NCI-H2227 (cell line): ENCODE measurements at regions not wholly inside any gene's neighbourhood (a gene's known extent, or its start where the extent isn't known, plus 50 kb on each side); places are given as distances from the start of the nearest gene placed in this dataset.

ENCODE experiments used
- DNase-seq: peaks from one replicate; lab custom pipeline; 2025; ENCODE audit not compliant: unreplicated experiment; lab: John Stamatoyannopoulos, UW

- DNase-seq = no peak
These were observed 161.6 kb upstream of the DMRTA1 start for GRCh38 chr9:22285066-22285465.

DNA sequence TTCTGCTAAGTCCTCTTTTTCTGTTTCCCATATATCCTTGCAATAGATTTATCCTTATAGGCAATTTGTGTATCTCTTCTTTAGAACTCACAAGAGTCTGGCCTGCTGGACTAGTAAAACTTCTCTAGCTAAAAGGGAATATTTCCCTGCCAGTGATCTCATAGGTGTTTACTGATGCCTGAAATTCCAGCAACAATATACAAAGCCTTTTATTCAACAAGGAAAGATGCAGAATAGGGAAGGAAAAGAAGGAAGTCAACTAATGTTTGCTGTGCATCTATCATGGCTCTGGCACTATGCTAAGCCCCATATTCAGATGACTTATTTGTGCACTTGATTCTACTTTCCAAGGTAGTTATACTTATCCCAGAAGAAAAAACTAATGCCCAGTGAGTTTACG is 160.0 kb upstream of the DMRTA1 start:
- DNase-seq = no peak

- DNase-seq = no peak
These were observed 158.0 kb upstream of the DMRTA1 start for GRCh38 chr9:22288661-22289060.

DNA sequence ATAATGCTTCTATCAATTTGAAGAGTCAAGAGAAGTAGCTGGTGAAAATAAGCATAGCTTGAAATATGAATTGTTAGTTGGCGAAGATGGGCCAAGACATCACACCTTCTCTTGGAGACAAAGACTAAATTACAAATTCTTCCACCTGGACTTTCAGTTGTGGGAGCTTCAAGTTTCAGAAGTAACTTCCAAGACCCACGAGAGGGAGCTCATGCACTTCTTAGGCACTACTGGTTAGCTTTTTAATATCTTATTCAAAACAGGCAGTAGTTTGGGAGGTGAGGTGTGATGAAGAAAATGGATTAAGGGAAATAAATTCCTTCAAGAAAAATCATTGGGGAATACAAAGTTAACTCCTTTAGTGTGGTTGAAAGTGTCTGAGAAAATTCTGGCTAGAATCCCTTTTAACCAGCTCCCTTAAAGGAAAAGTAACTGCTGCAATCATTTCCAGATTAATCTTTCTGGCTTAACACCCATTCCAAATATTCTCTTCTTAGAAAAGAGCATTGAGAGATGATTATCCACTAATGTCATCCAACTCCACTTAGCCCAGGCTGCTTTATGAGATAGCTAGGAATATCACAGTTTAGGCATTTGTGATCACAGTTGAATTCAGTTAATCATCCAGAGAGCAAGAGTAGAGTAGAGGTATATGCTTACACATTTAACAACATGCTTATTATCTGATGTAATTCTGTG is 139.5 kb upstream of the DMRTA1 start:
- DNase-seq = peak; percentile 0

DNA sequence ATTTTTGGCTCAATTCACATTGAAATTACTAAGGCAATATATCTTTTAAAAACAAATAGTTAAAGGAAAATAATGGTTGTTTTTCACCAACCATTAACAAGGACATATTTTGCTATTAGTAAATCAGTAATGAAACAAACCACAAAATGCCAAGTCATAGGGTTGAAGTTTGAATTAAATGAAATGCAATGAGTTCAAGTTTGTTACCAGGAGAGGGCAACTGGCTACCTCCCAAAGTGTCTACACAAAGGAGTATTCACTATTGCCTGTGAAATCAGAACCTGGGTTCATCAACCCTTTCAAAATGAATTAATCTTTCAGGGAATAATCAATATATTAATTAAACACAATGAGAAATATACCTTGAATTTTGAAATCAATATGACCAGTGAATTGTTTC is 138.4 kb upstream of the DMRTA1 start:
- DNase-seq = no peak

- DNase-seq = no peak
These were observed 130.0 kb upstream of the DMRTA1 start for GRCh38 chr9:22316645-22317044.

DNA sequence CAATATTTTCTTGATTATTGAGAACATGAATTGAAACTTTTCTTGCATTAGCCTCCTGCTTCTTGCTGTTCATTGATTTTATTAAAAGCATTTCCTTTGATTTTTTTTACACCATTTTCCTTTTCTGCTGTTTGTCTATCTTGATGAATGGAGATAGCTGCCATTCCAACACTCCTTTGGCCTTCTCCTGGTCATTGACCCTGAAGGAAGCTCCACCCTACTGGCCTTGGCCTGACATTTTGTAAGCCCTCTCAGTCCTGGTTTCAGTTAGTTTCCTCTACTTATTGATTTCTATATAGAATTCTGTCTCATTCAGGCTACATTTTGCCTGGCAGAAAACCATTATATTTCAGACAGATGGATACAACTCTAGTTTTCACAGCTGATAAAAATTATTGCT is 115.1 kb upstream of the DMRTA1 start:
- DNase-seq = no peak

GRCh38 chr9:22332202-22332601 is 114.4 kb upstream of the DMRTA1 start:
- DNase-seq = no peak

DNA sequence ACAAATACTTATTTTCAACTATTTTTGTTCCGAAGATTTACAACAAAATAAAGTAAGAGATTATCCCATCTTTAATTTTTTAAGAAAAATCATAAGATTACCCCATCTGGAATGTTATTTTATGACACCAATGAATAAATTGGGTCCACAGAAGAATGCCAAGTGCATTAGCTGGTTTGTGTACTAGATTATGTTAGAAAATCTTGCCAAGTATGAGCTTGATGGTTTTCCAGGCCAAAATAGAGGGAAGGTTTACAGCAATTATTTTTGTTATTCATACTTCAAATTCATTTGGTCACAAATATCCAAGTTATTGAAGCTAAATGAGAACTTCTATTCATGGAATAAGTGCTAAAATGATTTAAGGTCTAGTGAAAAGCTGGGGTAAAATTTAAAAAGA is 109.4 kb upstream of the DMRTA1 start:
- DNase-seq = no peak

DNA sequence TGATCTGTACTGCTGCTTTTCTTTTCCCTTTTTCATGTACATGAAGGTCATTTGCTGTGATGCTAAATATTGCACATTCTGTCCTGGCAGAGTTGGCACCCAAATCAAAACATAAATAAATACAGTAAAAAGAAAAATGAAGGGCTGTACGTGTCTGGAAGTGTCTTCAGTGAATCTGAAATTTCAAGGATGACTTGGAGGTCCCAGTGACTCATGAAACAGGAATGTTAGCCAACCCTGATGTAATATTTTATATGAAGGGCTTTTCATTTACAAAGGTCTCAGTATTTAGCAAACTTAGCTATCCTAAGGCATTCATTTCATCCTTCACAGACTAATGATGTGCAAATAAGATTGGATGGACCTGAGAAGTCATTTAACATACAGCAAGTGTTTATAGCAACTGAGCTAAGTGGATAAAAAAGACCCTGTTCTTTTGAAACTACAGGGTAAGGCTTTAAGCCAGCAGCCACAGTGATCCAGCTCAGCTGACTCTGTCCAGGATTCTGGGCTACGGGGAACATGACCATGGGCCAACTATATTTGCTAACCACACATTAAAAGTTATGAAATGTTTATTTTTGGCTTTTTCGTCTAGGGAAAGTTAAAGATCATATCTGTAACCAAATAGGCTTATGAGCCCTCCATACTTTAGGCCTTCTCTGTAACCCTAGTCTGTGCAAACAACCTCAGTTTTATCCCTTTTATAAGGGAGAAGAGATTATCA is 104.0 kb upstream of the DMRTA1 start:
- DNase-seq = no peak

GRCh38 chr9:22343218-22343611 is 103.4 kb upstream of the DMRTA1 start:
- DNase-seq = no peak

GRCh38 chr9:22354699-22355384 is 91.8 kb upstream of the DMRTA1 start:
- no peak for DNase-seq

DNA sequence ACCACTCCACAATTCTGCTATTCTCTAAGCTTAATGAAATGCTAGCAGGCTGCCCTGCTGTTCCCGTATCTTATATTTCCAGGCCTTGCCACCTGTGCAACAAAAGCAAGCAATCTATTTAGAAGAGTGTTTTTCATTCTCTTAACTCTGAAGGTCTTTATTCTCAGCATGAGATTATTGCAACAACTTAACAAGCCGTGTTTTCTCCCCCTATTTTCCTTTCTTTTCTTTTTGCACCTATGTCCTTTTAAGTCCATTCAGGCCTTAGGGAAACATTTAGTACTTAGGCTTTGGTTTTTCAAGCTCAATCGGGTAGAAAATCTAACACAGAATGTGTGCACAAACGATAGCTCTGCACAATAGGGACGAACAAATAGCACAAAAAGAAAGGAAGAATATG is 89.6 kb upstream of the DMRTA1 start:
- DNase-seq = no peak

- DNase-seq = no peak
These were observed 83.2 kb upstream of the DMRTA1 start for GRCh38 chr9:22363421-22363887.

- no peak for DNase-seq
These were observed 73.0 kb upstream of the DMRTA1 start for GRCh38 chr9:22373636-22374035.

- DNase-seq = no peak
These were observed 72.6 kb upstream of the DMRTA1 start for GRCh38 chr9:22374051-22374450.

GRCh38 chr9:22379272-22379671 is 67.4 kb upstream of the DMRTA1 start:
- DNase-seq = no peak

- no peak for DNase-seq
These were observed 65.5 kb upstream of the DMRTA1 start for GRCh38 chr9:22381170-22381569.

DNA sequence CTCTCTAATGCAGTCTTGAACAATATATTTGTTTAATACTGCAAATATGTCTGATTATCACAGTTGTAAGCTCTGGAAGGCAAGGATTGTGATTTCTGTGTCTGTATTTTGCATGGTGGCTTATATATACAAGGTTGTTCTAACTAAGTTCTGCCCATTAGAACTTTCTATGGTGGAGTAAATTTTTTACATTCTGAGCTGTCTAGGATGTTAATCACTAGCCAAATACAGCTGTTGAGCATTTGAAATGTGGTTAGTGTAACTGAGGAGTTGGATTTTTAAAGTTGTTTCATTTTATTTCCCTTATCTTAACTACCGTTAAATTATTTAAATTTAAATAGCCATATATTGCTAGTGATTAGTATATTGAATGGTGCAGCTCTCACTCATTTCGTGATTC is 64.3 kb upstream of the DMRTA1 start:
- no peak for DNase-seq

- no peak for DNase-seq
These were observed 62.9 kb upstream of the DMRTA1 start for GRCh38 chr9:22383718-22384117.

DNA sequence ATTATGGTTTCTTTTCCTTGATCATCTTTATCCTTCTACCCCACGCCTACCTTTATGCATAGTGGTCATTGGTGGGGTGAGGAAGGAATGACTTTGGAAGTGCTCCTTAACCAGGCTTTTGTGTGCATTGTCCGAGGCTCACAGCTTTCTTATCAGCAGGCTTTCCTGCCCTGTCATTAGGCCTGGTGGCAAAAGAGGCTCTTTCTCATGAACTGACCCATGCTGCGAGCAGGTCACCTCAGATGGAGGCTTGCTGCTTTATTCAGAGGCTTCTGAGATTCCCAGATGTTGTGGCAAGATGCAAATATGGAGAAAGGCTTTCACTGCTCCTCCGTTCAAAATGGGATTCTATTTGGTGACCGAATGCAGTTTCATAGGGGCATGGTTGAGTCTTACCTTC is 57.4 kb upstream of the DMRTA1 start:
- DNase-seq = no peak

DNA sequence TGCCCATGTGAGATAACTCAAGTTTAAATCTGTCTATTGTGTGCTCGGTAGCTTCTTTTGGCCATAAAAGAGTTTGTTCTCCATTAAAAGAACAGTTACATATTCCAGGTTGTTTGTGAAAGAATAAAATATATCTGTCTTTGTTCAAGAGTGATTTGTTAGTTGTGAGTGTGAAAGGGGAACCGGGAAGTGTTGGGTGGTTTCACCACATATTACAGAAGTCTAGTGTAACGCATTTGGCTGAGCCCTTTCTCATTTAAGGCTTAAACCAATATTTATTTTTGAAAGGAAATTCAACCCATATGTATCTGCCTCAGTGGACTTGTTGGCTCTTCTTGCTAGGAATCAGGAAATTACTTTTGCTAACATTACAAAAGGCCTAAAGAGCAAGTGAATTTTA is 54.1 kb upstream of the DMRTA1 start:
- no peak for DNase-seq
